CD4-positive, alpha-beta memory T cell (primary cell): ENCODE measurements at regions not wholly inside any gene's neighbourhood (a gene's known extent, or its start where the extent isn't known, plus 50 kb on each side); places are given as distances from the start of the nearest gene placed in this dataset.

Source experiments
- CTCF ChIA-PET: fragments of 350-600 bp; sonication (Branson Sonifier 250); formaldehyde crosslinking; loops from one replicate; lab custom pipeline; 2021; ENCODE audit warnings: inconsistent platforms; ENCODE audit not compliant: partially characterized antibody; lab: Charles Lee
- POLR2A ChIA-PET: fragments of 350-600 bp; sonication (Branson Sonifier 250); formaldehyde crosslinking; loops from one replicate; lab custom pipeline; 2021; ENCODE audit not compliant: partially characterized antibody; lab: Charles Lee
- DNase-seq, 5 donors: peaks; one replicate each; pipeline versions ENCODE4 v3.0.0 to v3.0.0-alpha.2; 2020 to 2022; ENCODE audit warnings: mixed read lengths in 1 of 5
- H3K27ac ChIP-seq: one replicate; pipeline ENCODE4 v1.7.0; 2013; ENCODE audit warnings: low read depth, low read length
- H3K27me3 ChIP-seq: 2 replicates; pipeline ENCODE4 v1.7.0; 2013; ENCODE audit warnings: mild to moderate bottlenecking, low read length, moderate library complexity; ENCODE audit not compliant: insufficient read depth
- H3K36me3 ChIP-seq: 2 replicates; pipeline ENCODE4 v1.7.0; 2013; ENCODE audit warnings: mild to moderate bottlenecking, low read length, moderate library complexity; ENCODE audit not compliant: insufficient read depth
- H3K4me1 ChIP-seq: 2 replicates; pipeline ENCODE4 v1.7.0; 2013; ENCODE audit warnings: mild to moderate bottlenecking, low read length, moderate library complexity; ENCODE audit not compliant: insufficient read depth
- H3K4me3 ChIP-seq, 2 donors: one replicate each; pipeline ENCODE4 v1.7.0; 2013; ENCODE audit warnings: low read length in 2 of 2, mild to moderate bottlenecking in 1 of 2
- H3K9me3 ChIP-seq, 2 donors: one replicate each; pipeline ENCODE4 v1.7.0; 2013; ENCODE audit warnings: low read length in 2 of 2, control low read depth in 1 of 2; ENCODE audit not compliant: control insufficient read depth in 1 of 2
- H3K27ac Mint-ChIP-seq, 7 donors: one replicate each; pipeline ENCODE4 v1.8.0; 2020 to 2021; ENCODE audit warnings: mixed read lengths in 7 of 7, mild to moderate bottlenecking in 6 of 7, inconsistent platforms in 3 of 7, moderate library complexity in 3 of 7
- H3K27me3 Mint-ChIP-seq, 2 donors: one replicate each; pipeline ENCODE4 v1.8.0; 2020 to 2021; ENCODE audit warnings: mixed read lengths in 2 of 2
- H3K36me3 Mint-ChIP-seq, 2 donors: one replicate each; pipeline ENCODE4 v1.8.0; 2020 to 2021; ENCODE audit warnings: mixed read lengths in 2 of 2, inconsistent platforms in 1 of 2, mild to moderate bottlenecking in 1 of 2
- H3K4me1 Mint-ChIP-seq, 4 donors: one replicate each; pipeline ENCODE4 v1.8.0; 2020 to 2021; ENCODE audit warnings: mixed read lengths in 4 of 4, mild to moderate bottlenecking in 1 of 4
- H3K4me3 Mint-ChIP-seq, 8 donors: one replicate each; pipeline ENCODE4 v1.8.0; 2020 to 2021; ENCODE audit warnings: mixed read lengths in 8 of 8, mild to moderate bottlenecking in 7 of 8, moderate library complexity in 6 of 8, inconsistent platforms in 3 of 8
- H3K9me3 Mint-ChIP-seq, 8 donors: one replicate each; pipeline ENCODE4 v1.8.0; 2020 to 2021; ENCODE audit warnings: mixed read lengths in 8 of 8, mild to moderate bottlenecking in 5 of 8, inconsistent platforms in 3 of 8, moderate library complexity in 1 of 8
- intact Hi-C: fragments of 100-400 bp; cut with micrococcal nuclease; formaldehyde crosslinking; loops from one replicate; pipeline ENCODE4 v1.15.1; 2023

GRCh38 chr3:127066635-127067034 lies 83.7 kb downstream of the PLXNA1 start:
- peaks cover 11 to 13% of the 10 kb centered on the region in 2 donors for H3K27me3 Mint-ChIP-seq

GRCh38 chr3:127067116-127067910 lies 84.4 kb downstream of the PLXNA1 start:
- H3K36me3 ChIP-seq: no peaks in the 10 kb centered on the region
- no peaks in the 10 kb centered on the region for H3K27me3 ChIP-seq
- H3K27ac ChIP-seq: no peak overlapping the region
- ChIA-PET CTCF (no interaction called here), POLR2A (no interaction called here)
- Mint-ChIP-seq H3K27me3 (peaks cover 8 to 13% of the 10 kb centered on the region in 2 donors), H3K4me1 (no peaks in the 10 kb centered on the region), H3K27ac (no peak overlapping the region), H3K4me3 (no peak overlapping the region), H3K9me3 (peaks cover 0 to 2% (median 0%) of the 10 kb centered on the region in 8 donors), H3K36me3 (no peaks in the 10 kb centered on the region)
- no peaks in the 10 kb centered on the region for H3K4me1 ChIP-seq
- H3K9me3 ChIP-seq: no peaks in the 10 kb centered on the region
- H3K4me3 ChIP-seq: no peak overlapping the region
- intact Hi-C loops: no loop called here
- DNase-seq: no peak

More at GRCh38 chr3:127066635-127067034, 83.7 kb downstream of the PLXNA1 start:
- intact Hi-C loops: no loop called here
- no peak for DNase-seq
- Histone ChIP-seq H3K9me3 (no peaks in the 10 kb centered on the region), H3K36me3 (no peaks in the 10 kb centered on the region), H3K4me3 (no peak overlapping the region), H3K27me3 (no peaks in the 10 kb centered on the region), H3K4me1 (no peaks in the 10 kb centered on the region), H3K27ac (no peak overlapping the region)
- POLR2A ChIA-PET: no interaction called here
- CTCF ChIA-PET: no interaction called here
- Mint-ChIP-seq H3K36me3 (no peaks in the 10 kb centered on the region), H3K4me3 (no peak overlapping the region), H3K9me3 (no peaks in the 10 kb centered on the region), H3K27ac (no peak overlapping the region), H3K4me1 (no peaks in the 10 kb centered on the region)

- ChIA-PET CTCF (no interaction called here), POLR2A (no interaction called here)
- H3K4me3 Mint-ChIP-seq: no peak overlapping the region
- no peaks in the 10 kb centered on the region for H3K4me1 Mint-ChIP-seq
- peaks cover 0 to 2% (median 0%) of the 10 kb centered on the region in 8 donors for H3K9me3 Mint-ChIP-seq
- Histone ChIP-seq H3K4me1 (no peaks in the 10 kb centered on the region), H3K27me3 (no peaks in the 10 kb centered on the region), H3K4me3 (no peak overlapping the region), H3K9me3 (no peaks in the 10 kb centered on the region), H3K27ac (no peak overlapping the region), H3K36me3 (no peaks in the 10 kb centered on the region)
- H3K27me3 Mint-ChIP-seq: peaks cover 6 to 11% of the 10 kb centered on the region in 2 donors
- DNase-seq: no peak
- no peak overlapping the region for H3K27ac Mint-ChIP-seq
- intact Hi-C loops: no loop called here
- no peaks in the 10 kb centered on the region for H3K36me3 Mint-ChIP-seq
These were observed 85.3 kb downstream of the PLXNA1 start for GRCh38 chr3:127068111-127068810.

- Histone ChIP-seq H3K4me1 (no peaks in the 10 kb centered on the region), H3K27ac (no peak overlapping the region), H3K9me3 (no peaks in the 10 kb centered on the region), H3K27me3 (no peaks in the 10 kb centered on the region), H3K4me3 (no peak overlapping the region), H3K36me3 (no peaks in the 10 kb centered on the region)
- Mint-ChIP-seq H3K27ac (no peak overlapping the region), H3K9me3 (peaks cover 0 to 2% (median 0%) of the 10 kb centered on the region in 8 donors), H3K4me1 (no peaks in the 10 kb centered on the region), H3K4me3 (no peak overlapping the region), H3K36me3 (no peaks in the 10 kb centered on the region), H3K27me3 (peaks cover 6 to 11% of the 10 kb centered on the region in 2 donors)
- intact Hi-C loops: no loop called here
- CTCF ChIA-PET: no interaction called here
- POLR2A ChIA-PET: no interaction called here
- DNase-seq: no peak
These were observed 86.0 kb downstream of the PLXNA1 start for GRCh38 chr3:127068871-127069270.

GRCh38 chr3:127069814-127070440 lies 87.0 kb downstream of the PLXNA1 start:
- H3K36me3 Mint-ChIP-seq: no peaks in the 10 kb centered on the region
- ChIA-PET POLR2A (no interaction called here), CTCF (no interaction called here)
- intact Hi-C loops: no loop called here
- Histone ChIP-seq H3K9me3 (no peaks in the 10 kb centered on the region), H3K4me3 (no peak overlapping the region), H3K4me1 (no peaks in the 10 kb centered on the region), H3K27me3 (no peaks in the 10 kb centered on the region), H3K27ac (no peak overlapping the region), H3K36me3 (no peaks in the 10 kb centered on the region)
- H3K27ac Mint-ChIP-seq: peak overlapping the region in 1 of 7 donors; percentile 8
- H3K9me3 Mint-ChIP-seq: peaks cover 0 to 2% (median 0%) of the 10 kb centered on the region in 8 donors
- DNase-seq: no peak
- no peak overlapping the region for H3K4me3 Mint-ChIP-seq
- H3K4me1 Mint-ChIP-seq: no peaks in the 10 kb centered on the region
- H3K27me3 Mint-ChIP-seq: peaks cover 6 to 9% of the 10 kb centered on the region in 2 donors

- Mint-ChIP-seq H3K27ac (no peak overlapping the region), H3K9me3 (peaks cover 0 to 2% (median 0%) of the 10 kb centered on the region in 8 donors), H3K27me3 (peaks cover 6 to 7% of the 10 kb centered on the region in 2 donors), H3K4me3 (no peak overlapping the region), H3K36me3 (no peaks in the 10 kb centered on the region), H3K4me1 (no peaks in the 10 kb centered on the region)
- DNase-seq: no peak
- ChIA-PET CTCF (no interaction called here), POLR2A (no interaction called here)
- no peaks in the 10 kb centered on the region for H3K9me3 ChIP-seq
- no peak overlapping the region for H3K27ac ChIP-seq
- H3K27me3 ChIP-seq: no peaks in the 10 kb centered on the region
- no peaks in the 10 kb centered on the region for H3K4me1 ChIP-seq
- intact Hi-C loops: no loop called here
- H3K4me3 ChIP-seq: no peak overlapping the region
- no peaks in the 10 kb centered on the region for H3K36me3 ChIP-seq
These were observed 87.9 kb downstream of the PLXNA1 start for GRCh38 chr3:127070776-127071175.

GRCh38 chr3:127071597-127072001 lies 88.7 kb downstream of the PLXNA1 start:
- Mint-ChIP-seq H3K27ac (no peak overlapping the region), H3K4me1 (no peaks in the 10 kb centered on the region), H3K9me3 (peaks cover 0 to 2% (median 0%) of the 10 kb centered on the region in 8 donors), H3K27me3 (peaks cover 4 to 5% of the 10 kb centered on the region in 2 donors), H3K4me3 (no peak overlapping the region), H3K36me3 (no peaks in the 10 kb centered on the region)
- Histone ChIP-seq H3K27ac (no peak overlapping the region), H3K4me3 (no peak overlapping the region), H3K27me3 (no peaks in the 10 kb centered on the region), H3K4me1 (no peaks in the 10 kb centered on the region), H3K9me3 (no peaks in the 10 kb centered on the region), H3K36me3 (no peaks in the 10 kb centered on the region)
- POLR2A ChIA-PET: no interaction called here
- DNase-seq: no peak
- intact Hi-C loops: no loop called here
- CTCF ChIA-PET: no interaction called here
